NB4 (cell line): ENCODE measurements at regions not wholly inside any gene's neighbourhood (a gene's known extent, or its start where the extent isn't known, plus 50 kb on each side); places are given as distances from the start of the nearest gene placed in this dataset.

Experiments
- POLR2A ChIP-seq: IDR thresholded peaks from 2 replicates; pipeline ENCODE4 v1.6.1; 2011; ENCODE audit warnings: mild to moderate bottlenecking; ENCODE audit not compliant: insufficient read length; ENCODE audit errors: extremely low read depth
- TF ChIP-seq, protein P1 (sequence below): IDR thresholded peaks from one replicate; pipeline ENCODE4 v1.5.1; 2012; ENCODE audit warnings: low read depth, low read length

DNA sequence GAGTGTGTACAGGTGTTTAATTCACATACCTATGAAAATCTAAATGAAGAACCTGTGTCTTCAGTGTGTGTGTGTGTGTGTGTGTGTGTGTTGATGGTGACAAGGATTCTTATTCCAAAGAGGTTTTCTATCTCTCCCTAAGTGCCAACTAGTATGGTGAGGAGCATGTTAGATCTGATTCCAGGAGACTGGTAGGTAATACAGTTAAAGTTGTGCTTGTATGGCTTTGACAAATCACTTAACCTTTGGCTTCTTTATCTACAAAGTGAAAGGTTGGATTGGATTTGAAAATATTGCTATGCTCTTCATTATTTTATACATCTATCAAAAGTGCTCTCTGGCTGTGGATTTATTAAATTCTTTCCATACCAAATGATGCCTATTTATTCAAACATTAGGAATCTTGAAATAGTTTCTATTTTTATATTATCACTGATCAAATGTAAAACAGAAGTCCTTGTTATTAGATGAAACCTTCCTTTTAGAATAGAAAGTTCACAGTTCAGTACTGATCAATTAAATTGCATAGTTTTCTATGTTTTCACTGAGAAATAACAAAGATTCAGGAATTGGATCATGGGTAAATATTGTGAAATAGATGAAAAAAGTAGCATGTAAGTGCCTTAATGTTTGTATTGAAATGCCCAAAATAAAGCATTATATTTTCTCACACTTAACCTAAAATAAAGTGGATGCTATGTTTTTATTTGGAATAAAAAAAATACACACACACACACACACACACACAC is 84.4 kb upstream of the MLIP start:
- TF ChIP-seq, protein P1, sequence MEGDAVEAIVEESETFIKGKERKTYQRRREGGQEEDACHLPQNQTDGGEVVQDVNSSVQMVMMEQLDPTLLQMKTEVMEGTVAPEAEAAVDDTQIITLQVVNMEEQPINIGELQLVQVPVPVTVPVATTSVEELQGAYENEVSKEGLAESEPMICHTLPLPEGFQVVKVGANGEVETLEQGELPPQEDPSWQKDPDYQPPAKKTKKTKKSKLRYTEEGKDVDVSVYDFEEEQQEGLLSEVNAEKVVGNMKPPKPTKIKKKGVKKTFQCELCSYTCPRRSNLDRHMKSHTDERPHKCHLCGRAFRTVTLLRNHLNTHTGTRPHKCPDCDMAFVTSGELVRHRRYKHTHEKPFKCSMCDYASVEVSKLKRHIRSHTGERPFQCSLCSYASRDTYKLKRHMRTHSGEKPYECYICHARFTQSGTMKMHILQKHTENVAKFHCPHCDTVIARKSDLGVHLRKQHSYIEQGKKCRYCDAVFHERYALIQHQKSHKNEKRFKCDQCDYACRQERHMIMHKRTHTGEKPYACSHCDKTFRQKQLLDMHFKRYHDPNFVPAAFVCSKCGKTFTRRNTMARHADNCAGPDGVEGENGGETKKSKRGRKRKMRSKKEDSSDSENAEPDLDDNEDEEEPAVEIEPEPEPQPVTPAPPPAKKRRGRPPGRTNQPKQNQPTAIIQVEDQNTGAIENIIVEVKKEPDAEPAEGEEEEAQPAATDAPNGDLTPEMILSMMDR: no peak
- no peak for TF ChIP-seq POLR2A
